GM23338 (cell line): ENCODE measurements at regions not wholly inside any gene's neighbourhood (a gene's known extent, or its start where the extent isn't known, plus 50 kb on each side); places are given as distances from the start of the nearest gene placed in this dataset.

Experiments used
- ATAC-seq: fragments of 200-7000 bp; cut with Tn5 transposase; 3 replicates; pipeline ENCODE4 v1.9.1; 2020
- DNase-seq: peaks from one replicate; pipeline ENCODE4 v3.0.0-alpha.2; 2015; ENCODE audit warnings: low spot score
- H2AFZ ChIP-seq: fragments of 200-600 bp; sonication (generic); 2 replicates; pipeline ENCODE4 v1.8.0; 2016; ENCODE audit warnings: antibody characterized with exemption, mild to moderate bottlenecking, moderate library complexity
- H3F3A ChIP-seq: fragments of 200-600 bp; sonication (generic); replicated peaks from 2 replicates; pipeline ENCODE4 v1.8.0; 2017; ENCODE audit warnings: antibody characterized with exemption, mixed run types, low read depth
- H3K27ac ChIP-seq: fragments of 200-600 bp; sonication (generic); 2 replicates; pipeline ENCODE4 v1.6.1; 2016; ENCODE audit warnings: low read depth
- H3K27me3 ChIP-seq: fragments of 200-600 bp; sonication (generic); 2 replicates; pipeline ENCODE4 v1.8.0; 2016; ENCODE audit warnings: mild to moderate bottlenecking, mixed run types, moderate library complexity; ENCODE audit not compliant: insufficient read depth
- H3K36me3 ChIP-seq: fragments of 200-600 bp; sonication (generic); 2 replicates; pipeline ENCODE4 v1.8.0; 2016; ENCODE audit warnings: mild to moderate bottlenecking; ENCODE audit not compliant: insufficient read depth
- H3K4me1 ChIP-seq: fragments of 200-600 bp; sonication (generic); 2 replicates; pipeline ENCODE4 v1.8.0; 2016; ENCODE audit warnings: mild to moderate bottlenecking, moderate library complexity; ENCODE audit not compliant: insufficient read depth
- H3K4me2 ChIP-seq: fragments of 200-600 bp; sonication (generic); 2 replicates; pipeline ENCODE4 v1.7.1; 2017; ENCODE audit warnings: mixed run types
- H3K4me3 ChIP-seq: fragments of 200-600 bp; sonication (generic); 2 replicates; pipeline ENCODE4 v1.6.1; 2016; ENCODE audit warnings: mixed run types
- H3K79me2 ChIP-seq: fragments of 200-600 bp; sonication (generic); replicated peaks from 2 replicates; pipeline ENCODE4 v1.8.0; 2017; ENCODE audit warnings: mild to moderate bottlenecking; ENCODE audit not compliant: insufficient read depth
- H3K9me2 ChIP-seq: fragments of 200-600 bp; sonication (generic); 2 replicates; pipeline ENCODE4 v1.8.0; 2017; ENCODE audit not compliant: insufficient read depth
- H4K20me1 ChIP-seq: fragments of 200-600 bp; sonication (generic); replicated peaks from 2 replicates; pipeline ENCODE4 v1.8.0; 2017; ENCODE audit warnings: mild to moderate bottlenecking; ENCODE audit not compliant: insufficient read depth
- H3K27ac Mint-ChIP-seq: 2 replicates; pipeline ENCODE4 v1.8.0; 2020; ENCODE audit warnings: inconsistent platforms, mild to moderate bottlenecking, moderate library complexity, mixed read lengths
- H3K27me3 Mint-ChIP-seq: 3 replicates; pipeline ENCODE4 v1.8.0; 2022; ENCODE audit warnings: low read depth, mild to moderate bottlenecking, moderate library complexity, mixed read lengths, inconsistent platforms; ENCODE audit not compliant: insufficient read depth, poor library complexity
- H3K36me3 Mint-ChIP-seq: 3 replicates; pipeline ENCODE4 v1.8.0; 2021; ENCODE audit warnings: low read depth, mild to moderate bottlenecking, inconsistent platforms, moderate library complexity, mixed read lengths
- H3K4me1 Mint-ChIP-seq: 3 replicates; pipeline ENCODE4 v1.8.0; 2020; ENCODE audit warnings: mild to moderate bottlenecking, inconsistent platforms, mixed read lengths
- H3K4me3 Mint-ChIP-seq: 3 replicates; pipeline ENCODE4 v1.8.0; 2021; ENCODE audit warnings: moderate library complexity, mild to moderate bottlenecking, inconsistent platforms, mixed read lengths
- H3K9me3 Mint-ChIP-seq: 3 replicates; pipeline ENCODE4 v1.8.0; 2020; ENCODE audit warnings: moderate library complexity, mild to moderate bottlenecking, inconsistent platforms, mixed read lengths
- CREB1 ChIP-seq: fragments of 250-450 bp; sonication (Bioruptor Pico); IDR thresholded peaks from 2 replicates; pipeline ENCODE4 v1.5.0; 2020; ENCODE audit warnings: low read depth, mild to moderate bottlenecking, moderate library complexity
- CTCF ChIP-seq, 2 experiments: fragments of 200-600 bp in 1 of 2; sonication (generic) in 1 of 2; conservative IDR thresholded peaks; 2 replicates each; pipeline versions ENCODE4 v1.5.1 to v1.6.1; 2016 to 2017; ENCODE audit warnings: antibody characterized with exemption in 2 of 2, low read depth in 2 of 2, mild to moderate bottlenecking in 2 of 2, moderate library complexity in 1 of 2
- ETS1 ChIP-seq: IDR thresholded peaks from 2 replicates; pipeline ENCODE4 v1.6.1; 2016; ENCODE audit warnings: antibody characterized with exemption
- EZH2phosphoT487 ChIP-seq: fragments of 200-600 bp; sonication (generic); IDR thresholded peaks from one replicate; pipeline ENCODE4 v1.8.1; 2018; ENCODE audit warnings: antibody characterized with exemption; ENCODE audit not compliant: unreplicated experiment
- STAT1 ChIP-seq: IDR thresholded peaks from one replicate; pipeline ENCODE4 v1.6.1; 2016; ENCODE audit warnings: antibody characterized with exemption; ENCODE audit not compliant: unreplicated experiment
- ZNF114 ChIP-seq: fragments of 250-450 bp; sonication (Bioruptor Pico); IDR thresholded peaks from 2 replicates; pipeline ENCODE4 v1.5.0; 2020; ENCODE audit warnings: mild to moderate bottlenecking, moderate library complexity
- ZNF331 ChIP-seq: fragments of 250-450 bp; sonication (Bioruptor Pico); IDR thresholded peaks from 2 replicates; pipeline ENCODE4 v1.5.0; 2020; ENCODE audit warnings: low read depth, mild to moderate bottlenecking, moderate library complexity

GRCh38 chrX:13433298-13433605 lies 113.4 kb upstream of the ATXN3L start:
- H3K4me3 Mint-ChIP-seq: no peak overlapping the region
- no peaks in the 10 kb centered on the region for H3F3A ChIP-seq
- no peak overlapping the region for H2AFZ ChIP-seq
- DNase-seq (no peak), ATAC-seq (no peak)
- no peaks in the 10 kb centered on the region for H3K9me2 ChIP-seq
- H3K27me3 ChIP-seq: no peaks in the 10 kb centered on the region
- no peaks in the 10 kb centered on the region for H3K79me2 ChIP-seq
- no peaks in the 10 kb centered on the region for H4K20me1 ChIP-seq
- no peaks in the 10 kb centered on the region for H3K36me3 ChIP-seq
- H3K9me3 Mint-ChIP-seq: no peaks in the 10 kb centered on the region
- H3K4me1 ChIP-seq: no peaks in the 10 kb centered on the region; the same call in 1 of the 2 replicates
- no peak overlapping the region for H3K4me2 ChIP-seq
- H3K27ac ChIP-seq: no peak overlapping the region
- H3K27ac Mint-ChIP-seq: no peak overlapping the region
- no peaks in the 10 kb centered on the region for H3K36me3 Mint-ChIP-seq
- H3K27me3 Mint-ChIP-seq: peaks cover 3% of the 10 kb centered on the region
- peaks cover 10% of the 10 kb centered on the region for H3K4me1 Mint-ChIP-seq
- no peak overlapping the region for H3K4me3 ChIP-seq
- no peak for TF ChIP-seq ZNF331 (CRISPR knock-in tag)
- TF ChIP-seq CREB1 (CRISPR knock-in tag): no peak

- Histone ChIP-seq H3F3A (no peaks in the 10 kb centered on the region), H3K9me2 (no peaks in the 10 kb centered on the region), H3K27me3 (no peaks in the 10 kb centered on the region), H4K20me1 (no peaks in the 10 kb centered on the region), H3K36me3 (no peaks in the 10 kb centered on the region), H3K4me3 (no peak overlapping the region), H3K27ac (no peak overlapping the region), H3K4me1 (no peaks in the 10 kb centered on the region; the same call in 1 of the 2 replicates), H2AFZ (no peak overlapping the region), H3K79me2 (no peaks in the 10 kb centered on the region), H3K4me2 (no peak overlapping the region)
- ATAC-seq (no peak), DNase-seq (no peak)
- Mint-ChIP-seq H3K36me3 (no peaks in the 10 kb centered on the region), H3K4me3 (no peak overlapping the region), H3K27me3 (peaks cover 4% of the 10 kb centered on the region), H3K27ac (no peak overlapping the region), H3K4me1 (peaks cover 16% of the 10 kb centered on the region), H3K9me3 (no peaks in the 10 kb centered on the region)
- no peak for TF ChIP-seq EZH2phosphoT487
- no peak for TF ChIP-seq CTCF (conservative IDR thresholded peaks at IDR 0.05; ENCODE audit: low read depth in 2 of 2)
These were observed 112.8 kb upstream of the ATXN3L start for GRCh38 chrX:13432414-13433297.

GRCh38 chrX:13430136-13430827 lies 110.4 kb upstream of the ATXN3L start:
- H3K27ac ChIP-seq: no peak overlapping the region
- TF ChIP-seq CREB1 (CRISPR knock-in tag): no peak
- TF ChIP-seq ZNF114: no peak
- TF ChIP-seq ETS1: no peak
- no peak for TF ChIP-seq STAT1
- no peak for TF ChIP-seq ZNF331 (CRISPR knock-in tag)
- no peak for TF ChIP-seq EZH2phosphoT487

More at GRCh38 chrX:13430136-13430827, 110.4 kb upstream of the ATXN3L start:
- ATAC-seq (no peak), DNase-seq (no peak)
- H3K27ac Mint-ChIP-seq: no peak overlapping the region
- Histone ChIP-seq H4K20me1 (no peaks in the 10 kb centered on the region), H3K4me1 (no peaks in the 10 kb centered on the region; the same call in 1 of the 2 replicates), H3K36me3 (no peaks in the 10 kb centered on the region), H3K4me3 (no peak overlapping the region), H3K9me2 (no peaks in the 10 kb centered on the region), H2AFZ (no peak overlapping the region), H3F3A (no peaks in the 10 kb centered on the region), H3K79me2 (no peaks in the 10 kb centered on the region), H3K27me3 (no peaks in the 10 kb centered on the region), H3K4me2 (no peak overlapping the region)
- H3K9me3 Mint-ChIP-seq: no peaks in the 10 kb centered on the region
- no peaks in the 10 kb centered on the region for H3K36me3 Mint-ChIP-seq
- peaks cover 17% of the 10 kb centered on the region for H3K4me1 Mint-ChIP-seq
- H3K27me3 Mint-ChIP-seq: peaks cover 1% of the 10 kb centered on the region
- no peak overlapping the region for H3K4me3 Mint-ChIP-seq
